PC-9 (cell line): ENCODE measurements at regions not wholly inside any gene's neighbourhood (a gene's known extent, or its start where the extent isn't known, plus 50 kb on each side); places are given as distances from the start of the nearest gene placed in this dataset.

Experiments
- EZH2 ChIP-seq: fragments of 200-600 bp; sonication (generic); IDR thresholded peaks from 2 replicates; pipeline ENCODE4 v1.8.0; 2017; ENCODE audit warnings: antibody characterized with exemption, low read depth
- TF ChIP-seq, protein P1 (sequence below): fragments of 200-600 bp; sonication (generic); conservative IDR thresholded peaks from 2 replicates; pipeline ENCODE4 v1.6.1; 2017; ENCODE audit warnings: mixed run types, antibody characterized with exemption, mild to moderate bottlenecking, moderate library complexity

DNA sequence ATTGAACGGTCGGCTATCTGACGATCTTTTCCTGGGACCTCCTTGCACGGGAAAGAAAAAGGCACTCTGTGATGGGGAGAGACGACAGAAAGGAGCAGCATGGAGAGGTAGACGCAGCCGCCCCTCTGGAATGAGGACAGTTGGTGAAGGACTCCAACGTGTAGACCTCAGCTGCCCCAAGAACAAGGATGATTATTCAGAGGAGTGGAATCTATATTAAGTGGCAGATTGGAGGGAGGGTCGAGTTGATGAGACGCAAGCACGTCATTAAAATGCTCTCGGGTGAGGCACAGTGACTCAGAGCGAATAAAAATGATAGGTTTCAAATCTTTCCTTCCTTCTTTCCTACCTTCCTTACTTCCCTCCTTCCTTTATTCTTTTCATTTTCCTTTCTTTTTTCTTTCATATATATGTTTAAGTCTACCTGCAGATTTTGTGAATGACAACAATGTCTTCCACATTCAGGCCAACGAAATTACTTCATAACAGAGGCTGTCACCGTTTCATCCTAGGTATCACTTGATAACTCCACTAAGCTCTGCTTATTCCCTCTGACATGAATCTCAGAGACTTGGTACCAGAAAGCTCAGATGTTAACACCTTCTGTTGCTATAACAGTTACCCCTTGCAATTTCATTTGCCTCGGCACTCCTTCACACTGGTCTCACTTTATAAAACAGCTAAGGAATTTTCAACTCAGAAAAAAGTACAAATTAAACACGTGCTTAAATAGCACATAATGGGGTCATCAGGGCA lies 110.0 kb upstream of the PPARGC1A start:
- TF ChIP-seq EZH2, result no peak
- TF ChIP-seq, protein P1, sequence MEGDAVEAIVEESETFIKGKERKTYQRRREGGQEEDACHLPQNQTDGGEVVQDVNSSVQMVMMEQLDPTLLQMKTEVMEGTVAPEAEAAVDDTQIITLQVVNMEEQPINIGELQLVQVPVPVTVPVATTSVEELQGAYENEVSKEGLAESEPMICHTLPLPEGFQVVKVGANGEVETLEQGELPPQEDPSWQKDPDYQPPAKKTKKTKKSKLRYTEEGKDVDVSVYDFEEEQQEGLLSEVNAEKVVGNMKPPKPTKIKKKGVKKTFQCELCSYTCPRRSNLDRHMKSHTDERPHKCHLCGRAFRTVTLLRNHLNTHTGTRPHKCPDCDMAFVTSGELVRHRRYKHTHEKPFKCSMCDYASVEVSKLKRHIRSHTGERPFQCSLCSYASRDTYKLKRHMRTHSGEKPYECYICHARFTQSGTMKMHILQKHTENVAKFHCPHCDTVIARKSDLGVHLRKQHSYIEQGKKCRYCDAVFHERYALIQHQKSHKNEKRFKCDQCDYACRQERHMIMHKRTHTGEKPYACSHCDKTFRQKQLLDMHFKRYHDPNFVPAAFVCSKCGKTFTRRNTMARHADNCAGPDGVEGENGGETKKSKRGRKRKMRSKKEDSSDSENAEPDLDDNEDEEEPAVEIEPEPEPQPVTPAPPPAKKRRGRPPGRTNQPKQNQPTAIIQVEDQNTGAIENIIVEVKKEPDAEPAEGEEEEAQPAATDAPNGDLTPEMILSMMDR, result no peak
